ENCODE measurements at regions not wholly inside any gene's neighbourhood (a gene's known extent, or its start where the extent isn't known, plus 50 kb on each side); places are given as distances from the start of the nearest gene placed in this dataset.

DNA sequence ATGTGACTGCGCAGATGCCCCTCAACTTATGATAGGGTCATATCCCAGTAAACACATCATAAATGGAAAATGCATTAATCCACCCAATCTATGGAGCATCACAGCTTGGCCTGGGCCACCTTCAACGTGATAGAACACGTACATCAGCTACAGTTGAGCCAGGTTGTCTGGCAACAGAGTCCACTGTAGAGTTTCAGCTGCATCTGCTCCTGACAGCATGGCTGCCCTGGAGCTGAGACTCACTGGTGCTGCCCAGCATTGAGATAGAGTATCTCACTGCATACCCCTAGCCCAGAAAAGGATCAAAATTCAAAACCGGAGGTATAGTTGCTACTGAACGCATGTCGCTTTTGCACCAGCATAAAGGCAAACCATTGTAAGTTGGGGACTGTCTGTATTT lies 437.7 kb upstream of the MKI67 start:
- TF ChIP-seq, protein P1, sequence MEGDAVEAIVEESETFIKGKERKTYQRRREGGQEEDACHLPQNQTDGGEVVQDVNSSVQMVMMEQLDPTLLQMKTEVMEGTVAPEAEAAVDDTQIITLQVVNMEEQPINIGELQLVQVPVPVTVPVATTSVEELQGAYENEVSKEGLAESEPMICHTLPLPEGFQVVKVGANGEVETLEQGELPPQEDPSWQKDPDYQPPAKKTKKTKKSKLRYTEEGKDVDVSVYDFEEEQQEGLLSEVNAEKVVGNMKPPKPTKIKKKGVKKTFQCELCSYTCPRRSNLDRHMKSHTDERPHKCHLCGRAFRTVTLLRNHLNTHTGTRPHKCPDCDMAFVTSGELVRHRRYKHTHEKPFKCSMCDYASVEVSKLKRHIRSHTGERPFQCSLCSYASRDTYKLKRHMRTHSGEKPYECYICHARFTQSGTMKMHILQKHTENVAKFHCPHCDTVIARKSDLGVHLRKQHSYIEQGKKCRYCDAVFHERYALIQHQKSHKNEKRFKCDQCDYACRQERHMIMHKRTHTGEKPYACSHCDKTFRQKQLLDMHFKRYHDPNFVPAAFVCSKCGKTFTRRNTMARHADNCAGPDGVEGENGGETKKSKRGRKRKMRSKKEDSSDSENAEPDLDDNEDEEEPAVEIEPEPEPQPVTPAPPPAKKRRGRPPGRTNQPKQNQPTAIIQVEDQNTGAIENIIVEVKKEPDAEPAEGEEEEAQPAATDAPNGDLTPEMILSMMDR (IDR thresholded peaks at IDR 0.05), result no peak
- no peak for TF ChIP-seq POLR2A (IDR thresholded peaks at IDR 0.05)
